ENCODE measurements at regions not wholly inside any gene's neighbourhood (a gene's known extent, or its start where the extent isn't known, plus 50 kb on each side); places are given as distances from the start of the nearest gene placed in this dataset.

DNA sequence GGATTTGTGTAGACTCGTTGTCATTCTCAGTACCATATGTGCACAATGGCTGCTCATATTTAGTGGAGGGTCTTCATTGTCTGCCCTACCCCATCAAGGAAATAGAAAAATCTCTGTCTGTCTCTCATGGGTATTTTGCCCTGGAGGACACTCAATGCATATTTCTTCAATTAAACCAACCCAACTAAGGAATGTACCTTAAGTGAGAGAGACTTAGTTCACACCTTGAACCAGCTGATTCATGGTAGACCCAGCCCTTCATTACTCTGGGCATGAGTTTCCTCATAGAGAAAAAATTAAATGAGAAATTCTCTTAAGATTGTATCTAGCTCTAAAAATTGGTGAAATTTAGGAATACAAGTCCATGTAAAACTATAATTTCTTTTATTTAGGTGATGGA is 107.1 kb upstream of the PLEKHG7 start:
- Histone ChIP-seq H3K27ac (ENCODE audit: poor library complexity, severe bottlenecking) (peak overlapping the region; percentile 99), H3K9me3 (ENCODE audit: severe bottlenecking) (peaks cover 8% of the 10 kb centered on the region), H3K27me3 (ENCODE audit: insufficient read depth, poor library complexity, severe bottlenecking) (no peaks in the 10 kb centered on the region), H3K36me3 (ENCODE audit: low read depth) (no peaks in the 10 kb centered on the region), H3K4me3 (ENCODE audit: severe bottlenecking) (no peak overlapping the region), H3K4me1 (ENCODE audit: insufficient read depth, poor library complexity, severe bottlenecking) (peaks cover 54% of the 10 kb centered on the region)
- TF ChIP-seq, protein P1, sequence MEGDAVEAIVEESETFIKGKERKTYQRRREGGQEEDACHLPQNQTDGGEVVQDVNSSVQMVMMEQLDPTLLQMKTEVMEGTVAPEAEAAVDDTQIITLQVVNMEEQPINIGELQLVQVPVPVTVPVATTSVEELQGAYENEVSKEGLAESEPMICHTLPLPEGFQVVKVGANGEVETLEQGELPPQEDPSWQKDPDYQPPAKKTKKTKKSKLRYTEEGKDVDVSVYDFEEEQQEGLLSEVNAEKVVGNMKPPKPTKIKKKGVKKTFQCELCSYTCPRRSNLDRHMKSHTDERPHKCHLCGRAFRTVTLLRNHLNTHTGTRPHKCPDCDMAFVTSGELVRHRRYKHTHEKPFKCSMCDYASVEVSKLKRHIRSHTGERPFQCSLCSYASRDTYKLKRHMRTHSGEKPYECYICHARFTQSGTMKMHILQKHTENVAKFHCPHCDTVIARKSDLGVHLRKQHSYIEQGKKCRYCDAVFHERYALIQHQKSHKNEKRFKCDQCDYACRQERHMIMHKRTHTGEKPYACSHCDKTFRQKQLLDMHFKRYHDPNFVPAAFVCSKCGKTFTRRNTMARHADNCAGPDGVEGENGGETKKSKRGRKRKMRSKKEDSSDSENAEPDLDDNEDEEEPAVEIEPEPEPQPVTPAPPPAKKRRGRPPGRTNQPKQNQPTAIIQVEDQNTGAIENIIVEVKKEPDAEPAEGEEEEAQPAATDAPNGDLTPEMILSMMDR (IDR thresholded peaks at IDR 0.05; ENCODE audit: poor library complexity, severe bottlenecking), result no peak
- DNase-seq (ENCODE audit: low spot score) (no peak), ATAC-seq (ENCODE audit: low read depth) (no peak)

DNA sequence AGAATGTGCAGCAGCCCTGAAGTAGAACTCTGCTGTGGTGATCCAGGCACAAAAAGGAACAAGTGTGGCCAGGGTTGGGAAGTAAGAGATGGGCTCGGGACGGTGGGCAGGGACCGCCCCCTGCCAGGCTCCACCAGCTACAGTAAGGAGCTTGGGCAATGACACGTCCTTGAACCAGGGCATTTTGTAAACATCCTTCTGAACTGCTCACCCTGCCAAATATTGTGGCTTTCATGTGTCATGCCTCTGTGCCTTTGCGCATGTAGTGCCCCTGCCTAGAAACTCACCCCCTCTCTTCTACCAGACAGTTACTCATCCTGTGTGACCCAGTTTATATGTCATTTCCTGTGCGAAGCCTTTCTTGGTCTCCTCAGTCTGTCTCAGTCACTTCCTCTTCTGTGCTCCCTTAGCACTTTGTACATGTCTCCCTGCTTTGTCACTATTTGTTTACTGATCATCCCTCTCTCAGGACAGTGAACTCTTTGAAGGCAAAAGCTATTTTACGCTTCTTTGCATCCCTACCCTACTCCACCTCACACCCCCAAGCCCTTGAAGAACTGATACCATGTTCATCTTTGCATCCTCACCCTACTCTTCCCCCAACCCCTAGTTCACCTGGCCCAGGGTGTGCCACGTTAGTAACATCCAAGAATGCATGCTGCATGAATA is 108.9 kb upstream of the PLEKHG7 start:
- DNase-seq (ENCODE audit: low spot score) (peak; percentile 77), ATAC-seq (ENCODE audit: low read depth) (peak; percentile 90)
- no peak overlapping the region for H3K4me3 ChIP-seq (ENCODE audit: severe bottlenecking)
- TF ChIP-seq, protein P1 (IDR thresholded peaks at IDR 0.05; ENCODE audit: poor library complexity, severe bottlenecking), result no peak
- peaks cover 54% of the 10 kb centered on the region for H3K4me1 ChIP-seq (ENCODE audit: insufficient read depth, poor library complexity, severe bottlenecking)
- H3K9me3 ChIP-seq (ENCODE audit: severe bottlenecking), result no peaks in the 10 kb centered on the region
- H3K27me3 ChIP-seq (ENCODE audit: insufficient read depth, poor library complexity, severe bottlenecking), result no peaks in the 10 kb centered on the region
- H3K36me3 ChIP-seq (ENCODE audit: low read depth), result no peaks in the 10 kb centered on the region
- peak overlapping the region; percentile 99 for H3K27ac ChIP-seq (ENCODE audit: poor library complexity, severe bottlenecking)

DNA sequence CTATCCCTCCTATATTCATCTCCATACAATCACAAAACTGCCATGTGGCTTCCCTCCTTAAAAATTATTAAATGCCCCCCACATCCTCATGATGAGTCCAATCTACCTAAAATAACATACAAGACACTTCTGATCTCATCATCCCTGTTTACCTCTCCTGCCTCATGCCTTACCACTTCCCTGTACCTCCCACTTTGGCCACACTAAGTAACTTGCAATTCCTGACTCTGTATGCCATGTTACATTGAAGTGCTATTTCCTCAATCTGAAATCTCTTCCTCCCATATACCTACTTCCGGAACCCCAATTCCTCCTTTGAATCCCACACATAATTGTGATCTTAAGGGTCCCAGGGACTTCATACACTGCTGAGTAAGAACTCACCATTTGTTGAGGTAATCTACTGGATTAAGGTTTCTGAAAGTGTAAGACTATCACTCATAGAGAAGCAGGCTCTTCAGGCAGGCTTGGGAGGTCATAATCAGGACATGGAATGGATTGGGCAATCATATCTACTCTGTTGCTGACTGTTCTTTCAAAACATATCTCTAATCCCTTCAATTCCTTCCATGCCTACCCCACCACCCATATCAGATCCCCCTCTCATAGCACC is 117.6 kb upstream of the PLEKHG7 start:
- no peak overlapping the region for H3K4me3 ChIP-seq (ENCODE audit: severe bottlenecking)
- DNase-seq (ENCODE audit: low spot score) (no peak), ATAC-seq (ENCODE audit: low read depth) (no peak)
- no peaks in the 10 kb centered on the region for H3K9me3 ChIP-seq (ENCODE audit: severe bottlenecking)
- H3K36me3 ChIP-seq (ENCODE audit: low read depth), result no peaks in the 10 kb centered on the region
- H3K27ac ChIP-seq (ENCODE audit: poor library complexity, severe bottlenecking), result no peak overlapping the region
- TF ChIP-seq, protein P1 (IDR thresholded peaks at IDR 0.05; ENCODE audit: poor library complexity, severe bottlenecking), result no peak
- no peaks in the 10 kb centered on the region for H3K27me3 ChIP-seq (ENCODE audit: insufficient read depth, poor library complexity, severe bottlenecking)
- H3K4me1 ChIP-seq (ENCODE audit: insufficient read depth, poor library complexity, severe bottlenecking), result no peaks in the 10 kb centered on the region

DNA sequence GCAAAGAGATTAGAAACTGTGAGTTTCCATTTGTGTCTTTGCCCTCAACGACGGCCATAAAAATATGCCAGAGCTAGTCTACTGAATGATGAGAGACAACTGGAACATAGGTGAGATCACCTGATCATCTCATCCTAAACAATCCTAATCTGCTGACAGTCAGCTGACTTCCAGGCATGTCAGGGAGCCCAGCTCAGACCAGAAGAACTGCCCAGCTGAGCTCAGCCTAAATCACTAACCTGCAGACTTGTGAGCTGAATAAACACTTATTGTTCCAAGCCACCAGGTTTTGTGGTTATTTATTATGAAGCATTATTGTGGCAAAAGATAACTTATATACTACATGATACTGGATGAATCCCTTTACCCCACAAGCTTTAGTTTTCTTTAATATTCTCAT is 118.9 kb upstream of the PLEKHG7 start:
- Histone ChIP-seq H3K9me3 (ENCODE audit: severe bottlenecking) (no peaks in the 10 kb centered on the region), H3K27me3 (ENCODE audit: insufficient read depth, poor library complexity, severe bottlenecking) (no peaks in the 10 kb centered on the region), H3K36me3 (ENCODE audit: low read depth) (no peaks in the 10 kb centered on the region), H3K27ac (ENCODE audit: poor library complexity, severe bottlenecking) (no peak overlapping the region), H3K4me3 (ENCODE audit: severe bottlenecking) (no peak overlapping the region), H3K4me1 (ENCODE audit: insufficient read depth, poor library complexity, severe bottlenecking) (no peaks in the 10 kb centered on the region)
- DNase-seq (ENCODE audit: low spot score), result no peak
- TF ChIP-seq, protein P1 (IDR thresholded peaks at IDR 0.05; ENCODE audit: poor library complexity, severe bottlenecking), result no peak
- no peak for ATAC-seq (ENCODE audit: low read depth)

DNA sequence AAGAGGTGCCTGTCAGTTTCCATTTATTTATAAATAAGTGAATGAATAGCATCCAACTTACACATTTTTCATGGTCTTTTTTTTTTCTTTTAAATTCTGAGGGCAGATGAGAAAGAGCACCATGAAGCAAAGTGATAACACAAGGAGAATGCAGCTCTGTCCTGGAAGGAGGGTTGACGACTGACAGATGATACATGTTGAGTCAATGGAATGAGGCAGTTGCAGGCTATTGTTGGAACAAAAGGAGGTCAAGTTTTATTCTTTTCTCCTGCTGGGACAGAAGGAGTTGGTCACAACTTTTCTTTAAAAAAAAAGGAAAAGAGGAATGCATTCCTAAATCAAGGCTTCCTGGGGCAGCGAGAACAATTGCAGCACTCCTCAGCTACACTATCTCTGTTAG is 119.9 kb upstream of the PLEKHG7 start:
- TF ChIP-seq, protein P1 (IDR thresholded peaks at IDR 0.05; ENCODE audit: poor library complexity, severe bottlenecking), result no peak
- ATAC-seq (ENCODE audit: low read depth) (no peak), DNase-seq (ENCODE audit: low spot score) (no peak)

More for the DNA sequence above, 119.9 kb upstream of the PLEKHG7 start:
- no peaks in the 10 kb centered on the region for H3K27me3 ChIP-seq (ENCODE audit: insufficient read depth, poor library complexity, severe bottlenecking)
- H3K9me3 ChIP-seq (ENCODE audit: severe bottlenecking), result no peaks in the 10 kb centered on the region
- H3K27ac ChIP-seq (ENCODE audit: poor library complexity, severe bottlenecking), result no peak overlapping the region
- H3K4me1 ChIP-seq (ENCODE audit: insufficient read depth, poor library complexity, severe bottlenecking), result no peaks in the 10 kb centered on the region
- H3K4me3 ChIP-seq (ENCODE audit: severe bottlenecking), result no peak overlapping the region
- H3K36me3 ChIP-seq (ENCODE audit: low read depth), result no peaks in the 10 kb centered on the region
